ENCODE measurements at regions not wholly inside any gene's neighbourhood (a gene's known extent, or its start where the extent isn't known, plus 50 kb on each side); places are given as distances from the start of the nearest gene placed in this dataset.

DNA sequence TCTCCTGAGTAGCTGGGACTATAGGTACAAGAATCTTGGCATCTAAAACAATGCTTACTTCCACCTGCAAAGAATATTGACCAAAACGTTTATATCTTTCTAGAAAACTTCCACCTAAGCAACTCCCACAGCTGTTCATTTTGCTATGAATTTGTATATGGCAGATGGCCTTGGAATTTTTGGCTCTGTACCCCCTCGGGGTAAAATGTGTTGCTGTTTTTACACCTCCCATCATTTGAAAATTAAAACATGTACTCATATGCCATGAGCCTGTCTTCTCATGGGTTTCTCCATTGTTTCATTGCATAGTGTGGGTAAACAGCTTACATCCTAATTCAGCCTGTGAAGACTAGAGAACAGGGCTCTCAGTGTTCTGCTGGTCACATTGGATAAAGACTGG is 853.6 kb upstream of the SOX11 start:
- H3K4me3 ChIP-seq (ENCODE audit: low read depth, low read length), result no peak overlapping the region
- Mint-ChIP-seq H3K27me3 (ENCODE audit: insufficient read depth, unreplicated experiment) (peaks cover 7% of the 10 kb centered on the region), H3K9me3 (ENCODE audit: unreplicated experiment) (peaks cover 21% of the 10 kb centered on the region), H3K4me1 (ENCODE audit: low read depth, unreplicated experiment) (no peaks in the 10 kb centered on the region), H3K27ac (ENCODE audit: unreplicated experiment) (no peak overlapping the region), H3K36me3 (ENCODE audit: insufficient read depth, unreplicated experiment) (no peaks in the 10 kb centered on the region), H3K4me3 (ENCODE audit: unreplicated experiment) (no peak overlapping the region)
- no peaks in the 10 kb centered on the region for H3K4me1 ChIP-seq
- ChIA-PET CTCF (no interaction called here), POLR2A (no interaction called here)
- intact Hi-C loops (cut with micrococcal nuclease; ENCODE audit: unreplicated experiment), result no loop called here
- H3K9me3 ChIP-seq, result no peaks in the 10 kb centered on the region
- DNase-seq, result no peak
- no peaks in the 10 kb centered on the region; the same call in 1 of the 2 replicates for H3K27me3 ChIP-seq (replicated peaks; ENCODE audit: control insufficient read depth, insufficient read depth, low read length)
- BruUV-seq (replicated peaks), result no TSS peak
- TF ChIP-seq, protein P1, sequence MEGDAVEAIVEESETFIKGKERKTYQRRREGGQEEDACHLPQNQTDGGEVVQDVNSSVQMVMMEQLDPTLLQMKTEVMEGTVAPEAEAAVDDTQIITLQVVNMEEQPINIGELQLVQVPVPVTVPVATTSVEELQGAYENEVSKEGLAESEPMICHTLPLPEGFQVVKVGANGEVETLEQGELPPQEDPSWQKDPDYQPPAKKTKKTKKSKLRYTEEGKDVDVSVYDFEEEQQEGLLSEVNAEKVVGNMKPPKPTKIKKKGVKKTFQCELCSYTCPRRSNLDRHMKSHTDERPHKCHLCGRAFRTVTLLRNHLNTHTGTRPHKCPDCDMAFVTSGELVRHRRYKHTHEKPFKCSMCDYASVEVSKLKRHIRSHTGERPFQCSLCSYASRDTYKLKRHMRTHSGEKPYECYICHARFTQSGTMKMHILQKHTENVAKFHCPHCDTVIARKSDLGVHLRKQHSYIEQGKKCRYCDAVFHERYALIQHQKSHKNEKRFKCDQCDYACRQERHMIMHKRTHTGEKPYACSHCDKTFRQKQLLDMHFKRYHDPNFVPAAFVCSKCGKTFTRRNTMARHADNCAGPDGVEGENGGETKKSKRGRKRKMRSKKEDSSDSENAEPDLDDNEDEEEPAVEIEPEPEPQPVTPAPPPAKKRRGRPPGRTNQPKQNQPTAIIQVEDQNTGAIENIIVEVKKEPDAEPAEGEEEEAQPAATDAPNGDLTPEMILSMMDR (IDR thresholded peaks at IDR 0.05; ENCODE audit: insufficient read depth in 1 of 2, low read depth in 1 of 2, low read length in 1 of 2, severe bottlenecking in 1 of 2, unreplicated experiment in 1 of 2), result no peak
- H3K36me3 ChIP-seq (ENCODE audit: control insufficient read depth, insufficient read depth, low read length), result no peaks in the 10 kb centered on the region

GRCh38 chr2:4840791-4841190 is 851.4 kb upstream of the SOX11 start:
- H3K4me1 ChIP-seq, result no peaks in the 10 kb centered on the region
- H3K9me3 ChIP-seq, result no peaks in the 10 kb centered on the region
- peaks cover 14% of the 10 kb centered on the region for H3K27me3 Mint-ChIP-seq (ENCODE audit: insufficient read depth, unreplicated experiment)
- no peak for DNase-seq
- H3K36me3 ChIP-seq (ENCODE audit: control insufficient read depth, insufficient read depth, low read length), result no peaks in the 10 kb centered on the region
- intact Hi-C loops (cut with micrococcal nuclease; ENCODE audit: unreplicated experiment), result no loop called here
- H3K9me3 Mint-ChIP-seq (ENCODE audit: unreplicated experiment), result peaks cover 22% of the 10 kb centered on the region
- BruUV-seq (replicated peaks), result no TSS peak
- H3K27ac Mint-ChIP-seq (ENCODE audit: unreplicated experiment), result no peak overlapping the region
- no peaks in the 10 kb centered on the region for H3K4me1 Mint-ChIP-seq (ENCODE audit: low read depth, unreplicated experiment)
- no peak overlapping the region for H3K4me3 Mint-ChIP-seq (ENCODE audit: unreplicated experiment)
- H3K27me3 ChIP-seq (replicated peaks; ENCODE audit: control insufficient read depth, insufficient read depth, low read length), result no peaks in the 10 kb centered on the region; the same call in 1 of the 2 replicates
- CTCF ChIA-PET, result no interaction called here
- no peak overlapping the region for H3K4me3 ChIP-seq (ENCODE audit: low read depth, low read length)
- POLR2A ChIA-PET, result no interaction called here
- no peaks in the 10 kb centered on the region for H3K36me3 Mint-ChIP-seq (ENCODE audit: insufficient read depth, unreplicated experiment)
- TF ChIP-seq, protein P1 (IDR thresholded peaks at IDR 0.05; ENCODE audit: insufficient read depth in 1 of 2, low read depth in 1 of 2, low read length in 1 of 2, severe bottlenecking in 1 of 2, unreplicated experiment in 1 of 2), result no peak

DNA sequence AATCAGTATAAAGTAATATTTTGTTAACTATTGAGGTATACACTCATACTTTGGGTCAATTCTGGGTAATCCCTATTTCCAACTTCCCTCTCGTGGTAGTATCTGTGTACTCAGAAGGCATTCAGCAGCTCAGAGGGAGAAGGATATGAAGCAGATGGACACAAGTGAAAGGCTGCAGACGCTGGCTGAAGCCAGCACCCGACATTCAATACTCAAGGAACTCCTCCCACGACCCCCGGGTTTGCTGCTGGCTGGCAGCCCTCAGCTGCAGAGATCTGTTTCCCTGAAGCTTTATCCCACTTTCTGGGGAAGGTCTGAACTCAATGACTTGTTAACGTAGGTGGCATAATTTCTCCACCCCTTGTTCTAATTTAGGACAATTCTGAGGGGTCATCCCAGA is 847.3 kb upstream of the SOX11 start:
- H3K36me3 ChIP-seq (ENCODE audit: control insufficient read depth, insufficient read depth, low read length), result no peaks in the 10 kb centered on the region
- POLR2A ChIA-PET, result no interaction called here
- Mint-ChIP-seq H3K4me1 (ENCODE audit: low read depth, unreplicated experiment) (no peaks in the 10 kb centered on the region), H3K36me3 (ENCODE audit: insufficient read depth, unreplicated experiment) (no peaks in the 10 kb centered on the region), H3K27ac (ENCODE audit: unreplicated experiment) (no peak overlapping the region), H3K27me3 (ENCODE audit: insufficient read depth, unreplicated experiment) (peaks cover 14% of the 10 kb centered on the region), H3K4me3 (ENCODE audit: unreplicated experiment) (no peak overlapping the region), H3K9me3 (ENCODE audit: unreplicated experiment) (peaks cover 20% of the 10 kb centered on the region)
- CTCF ChIA-PET, result no interaction called here
- BruUV-seq (replicated peaks), result no TSS peak
- intact Hi-C loops (cut with micrococcal nuclease; ENCODE audit: unreplicated experiment), result no loop called here
- H3K4me3 ChIP-seq (ENCODE audit: low read depth, low read length), result no peak overlapping the region
- DNase-seq, result no peak
- no peaks in the 10 kb centered on the region for H3K4me1 ChIP-seq
- no peaks in the 10 kb centered on the region for H3K27me3 ChIP-seq (replicated peaks; ENCODE audit: control insufficient read depth, insufficient read depth, low read length)
- TF ChIP-seq, protein P1 (IDR thresholded peaks at IDR 0.05; ENCODE audit: insufficient read depth in 1 of 2, low read depth in 1 of 2, low read length in 1 of 2, severe bottlenecking in 1 of 2, unreplicated experiment in 1 of 2), result no peak
- H3K9me3 ChIP-seq, result no peaks in the 10 kb centered on the region

Data from Caco-2 (cell line).